ENCODE measurements at regions not wholly inside any gene's neighbourhood (a gene's known extent, or its start where the extent isn't known, plus 50 kb on each side); places are given as distances from the start of the nearest gene placed in this dataset.

GRCh38 chr2:116537811-116538210, 1276.7 kb upstream of the DDX18 start:
- TF ChIP-seq CTCF (conservative IDR thresholded peaks at IDR 0.05; ENCODE audit: low read length) (no peak), EZH2phosphoT487 (IDR thresholded peaks at IDR 0.05; ENCODE audit: borderline replicate concordance) (no peak)

Measured in Loucy (cell line).